OCI-LY1 (cell line): ENCODE measurements at regions not wholly inside any gene's neighbourhood (a gene's known extent, or its start where the extent isn't known, plus 50 kb on each side); places are given as distances from the start of the nearest gene placed in this dataset.
"Not testable (repeated sequence)": the region's sequence is repeated elsewhere in the genome, so short reads cannot be mapped to it uniquely, and the experiment has no call there.

Experiments
- H2AFZ ChIP-seq: fragments of 200-600 bp; sonication (generic), shearing (Covaris generic); 2 replicates; pipeline ENCODE4 v1.6.0; 2014; ENCODE audit warnings: antibody characterized with exemption, mild to moderate bottlenecking, low read length
- H3F3A ChIP-seq: fragments of 200-600 bp; sonication (generic), shearing (Covaris generic); 2 replicates; pipeline ENCODE4 v1.6.0; 2014; ENCODE audit warnings: mild to moderate bottlenecking, antibody characterized with exemption, low read length, moderate library complexity; ENCODE audit not compliant: insufficient read depth
- H3K27ac ChIP-seq: fragments of 200-600 bp; sonication (generic); 2 replicates; pipeline ENCODE4 v1.5.1; 2014; ENCODE audit warnings: low read length, mixed run types, mild to moderate bottlenecking, low read depth; ENCODE audit not compliant: poor library complexity, severe bottlenecking
- H3K27me3 ChIP-seq: fragments of 200-600 bp; sonication (generic); 2 replicates; pipeline ENCODE4 v1.6.0; 2014; ENCODE audit warnings: antibody characterized with exemption, mild to moderate bottlenecking, low read length, moderate library complexity; ENCODE audit not compliant: insufficient read depth
- H3K36me3 ChIP-seq: fragments of 200-600 bp; sonication (generic); 2 replicates; pipeline ENCODE4 v1.6.1; 2014; ENCODE audit warnings: mild to moderate bottlenecking, antibody characterized with exemption, low read length, moderate library complexity, mixed read lengths; ENCODE audit not compliant: insufficient read depth
- H3K4me1 ChIP-seq: fragments of 200-600 bp; sonication (generic); 2 replicates; pipeline ENCODE4 v1.5.1; 2014; ENCODE audit warnings: mild to moderate bottlenecking, low read length, moderate library complexity; ENCODE audit not compliant: insufficient read depth, severe bottlenecking
- H3K4me2 ChIP-seq: fragments of 200-600 bp; sonication (generic), shearing (Covaris generic); 2 replicates; pipeline ENCODE4 v1.6.1; 2014; ENCODE audit warnings: low read length
- H3K4me3 ChIP-seq: fragments of 200-600 bp; sonication (generic); 2 replicates; pipeline ENCODE4 v1.5.1; 2014; ENCODE audit warnings: low read length, low read depth, mild to moderate bottlenecking, mixed read lengths; ENCODE audit not compliant: poor library complexity, severe bottlenecking
- H3K79me2 ChIP-seq: fragments of 200-600 bp; shearing (Covaris generic); 2 replicates; pipeline ENCODE4 v1.6.1; 2016; ENCODE audit warnings: mixed run types, low read length, mixed read lengths; ENCODE audit not compliant: insufficient read depth
- H3K9ac ChIP-seq: fragments of 200-600 bp; sonication (generic), shearing (Covaris generic); 2 replicates; pipeline ENCODE4 v1.6.1; 2014; ENCODE audit warnings: mild to moderate bottlenecking, low read length, mixed read lengths
- H3K9me2 ChIP-seq: fragments of 200-600 bp; sonication (generic), shearing (Covaris generic); 2 replicates; pipeline ENCODE4 v1.6.1; 2014; ENCODE audit warnings: low read depth, mild to moderate bottlenecking, low read length, mixed read lengths
- H3K9me3 ChIP-seq: fragments of 200-600 bp; shearing (Covaris generic); 2 replicates; pipeline ENCODE4 v1.6.1; 2014; ENCODE audit warnings: low read length, mixed read lengths
- H4K20me1 ChIP-seq: fragments of 200-600 bp; sonication (generic), shearing (Covaris generic); 2 replicates; pipeline ENCODE4 v1.6.0; 2016; ENCODE audit warnings: mild to moderate bottlenecking, low read length; ENCODE audit not compliant: insufficient read depth
- EZH2 ChIP-seq: fragments of 200-600 bp; sonication (generic), shearing (Covaris generic); IDR thresholded peaks from 2 replicates; pipeline ENCODE4 v1.8.0; 2017; ENCODE audit warnings: borderline replicate concordance, mixed run types, mild to moderate bottlenecking, antibody characterized with exemption, low read length, moderate library complexity, mixed read lengths
- TF ChIP-seq, protein P1 (sequence below): fragments of 200-600 bp; sonication (generic), shearing (Covaris generic); IDR thresholded peaks from 2 replicates; pipeline ENCODE4 v1.5.1; 2017; ENCODE audit warnings: mild to moderate bottlenecking, antibody characterized with exemption, low read length, moderate library complexity, mixed read lengths

DNA sequence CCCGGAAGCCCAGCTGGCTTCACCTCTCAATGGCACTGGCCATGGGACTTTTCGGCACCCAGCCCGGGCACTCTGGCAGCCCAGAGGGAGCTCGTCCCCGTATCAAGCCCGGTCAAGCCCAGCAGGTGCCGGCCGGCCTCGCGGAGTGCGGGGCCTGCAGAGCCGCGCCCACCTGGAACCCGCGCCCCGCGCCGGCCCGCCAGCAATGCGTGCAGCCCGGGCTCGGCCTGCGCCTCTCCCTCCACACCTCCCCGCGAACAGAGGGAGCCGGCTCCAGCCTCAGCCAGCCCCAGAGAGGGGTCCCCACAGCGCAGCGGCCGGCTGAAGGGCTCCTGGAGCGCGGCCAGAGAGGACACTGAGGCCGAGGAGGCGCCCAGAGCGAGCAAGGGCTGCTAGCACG lies 133.6 kb upstream of the FRG1 start:
- TF ChIP-seq, protein P1, sequence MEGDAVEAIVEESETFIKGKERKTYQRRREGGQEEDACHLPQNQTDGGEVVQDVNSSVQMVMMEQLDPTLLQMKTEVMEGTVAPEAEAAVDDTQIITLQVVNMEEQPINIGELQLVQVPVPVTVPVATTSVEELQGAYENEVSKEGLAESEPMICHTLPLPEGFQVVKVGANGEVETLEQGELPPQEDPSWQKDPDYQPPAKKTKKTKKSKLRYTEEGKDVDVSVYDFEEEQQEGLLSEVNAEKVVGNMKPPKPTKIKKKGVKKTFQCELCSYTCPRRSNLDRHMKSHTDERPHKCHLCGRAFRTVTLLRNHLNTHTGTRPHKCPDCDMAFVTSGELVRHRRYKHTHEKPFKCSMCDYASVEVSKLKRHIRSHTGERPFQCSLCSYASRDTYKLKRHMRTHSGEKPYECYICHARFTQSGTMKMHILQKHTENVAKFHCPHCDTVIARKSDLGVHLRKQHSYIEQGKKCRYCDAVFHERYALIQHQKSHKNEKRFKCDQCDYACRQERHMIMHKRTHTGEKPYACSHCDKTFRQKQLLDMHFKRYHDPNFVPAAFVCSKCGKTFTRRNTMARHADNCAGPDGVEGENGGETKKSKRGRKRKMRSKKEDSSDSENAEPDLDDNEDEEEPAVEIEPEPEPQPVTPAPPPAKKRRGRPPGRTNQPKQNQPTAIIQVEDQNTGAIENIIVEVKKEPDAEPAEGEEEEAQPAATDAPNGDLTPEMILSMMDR = no peak
- no peak for TF ChIP-seq EZH2
- no peak overlapping the region for H3K4me3 ChIP-seq
- no peak overlapping the region for H3K4me2 ChIP-seq
- no peaks in the 10 kb centered on the region for H3K9me2 ChIP-seq
- H3K9me3 ChIP-seq = no peaks in the 10 kb centered on the region
- H3F3A ChIP-seq = no peaks in the 10 kb centered on the region
- no peak overlapping the region for H2AFZ ChIP-seq
- no peak overlapping the region for H3K27ac ChIP-seq
- no peaks in the 10 kb centered on the region for H4K20me1 ChIP-seq
- no peaks in the 10 kb centered on the region for H3K27me3 ChIP-seq
- H3K79me2 ChIP-seq = no peaks in the 10 kb centered on the region
- no peak overlapping the region for H3K9ac ChIP-seq
- H3K36me3 ChIP-seq = no peaks in the 10 kb centered on the region
- no peaks in the 10 kb centered on the region for H3K4me1 ChIP-seq

DNA sequence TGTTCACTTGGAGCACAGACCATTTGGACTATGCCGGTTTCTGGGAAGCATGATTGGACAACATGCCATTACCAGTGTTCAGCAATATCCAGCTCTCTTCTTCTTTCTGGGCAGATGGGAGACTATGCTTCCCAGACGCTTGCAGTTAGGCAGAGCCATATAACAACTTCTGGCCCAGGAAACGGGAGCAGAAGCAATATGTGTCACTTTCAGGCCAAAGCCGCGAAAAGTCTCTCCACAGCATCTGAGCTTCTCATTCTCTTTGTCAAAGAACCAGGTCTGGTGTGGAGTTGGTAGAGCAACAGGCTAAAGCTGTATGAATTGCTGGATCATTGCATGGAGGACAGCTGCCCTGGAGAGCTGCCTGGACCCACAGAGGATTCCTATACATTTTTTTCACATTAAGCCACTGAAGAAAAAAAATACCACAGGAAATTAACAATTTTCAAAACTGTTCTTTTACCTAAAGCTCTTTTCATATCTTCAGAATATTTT lies 131.4 kb upstream of the FRG1 start:
- H2AFZ ChIP-seq = no peak overlapping the region
- no peaks in the 10 kb centered on the region for H3F3A ChIP-seq
- H4K20me1 ChIP-seq = no peaks in the 10 kb centered on the region
- H3K27me3 ChIP-seq = no peaks in the 10 kb centered on the region
- no peaks in the 10 kb centered on the region for H3K9me3 ChIP-seq
- H3K4me3 ChIP-seq = no peak overlapping the region
- H3K27ac ChIP-seq = no peak overlapping the region
- H3K9me2 ChIP-seq = no peaks in the 10 kb centered on the region
- no peak overlapping the region for H3K9ac ChIP-seq
- TF ChIP-seq, protein P1 = no peak
- no peak for TF ChIP-seq EZH2
- no peak overlapping the region for H3K4me2 ChIP-seq
- H3K79me2 ChIP-seq = no peaks in the 10 kb centered on the region
- no peaks in the 10 kb centered on the region for H3K4me1 ChIP-seq
- no peaks in the 10 kb centered on the region for H3K36me3 ChIP-seq

DNA sequence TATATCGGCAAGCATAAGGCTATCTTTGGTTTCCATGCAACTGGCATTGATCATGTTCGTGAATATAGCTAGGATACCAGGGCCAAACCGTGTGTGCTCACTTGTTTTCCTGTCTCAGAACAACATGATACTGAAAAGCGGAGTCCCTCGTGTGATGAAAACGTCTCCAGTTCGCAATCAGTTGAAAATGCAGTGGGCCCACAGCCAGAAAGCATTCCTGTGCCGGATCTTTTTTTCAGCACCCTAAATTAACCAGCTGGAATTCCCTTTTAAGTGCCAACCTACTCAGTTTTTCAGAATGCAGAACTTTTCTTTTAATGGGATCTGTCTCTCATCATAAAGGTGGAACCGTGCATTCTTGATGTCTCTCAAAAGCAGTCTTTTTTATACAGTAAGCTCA lies 130.8 kb upstream of the FRG1 start:
- TF ChIP-seq, protein P1 = no peak
- TF ChIP-seq EZH2 = no peak
- H3K27me3 ChIP-seq = no peaks in the 10 kb centered on the region
- H3F3A ChIP-seq = no peaks in the 10 kb centered on the region
- H3K9me2 ChIP-seq = no peaks in the 10 kb centered on the region
- no peaks in the 10 kb centered on the region for H3K36me3 ChIP-seq
- H3K9me3 ChIP-seq = no peaks in the 10 kb centered on the region
- no peaks in the 10 kb centered on the region for H4K20me1 ChIP-seq
- H3K27ac ChIP-seq = no peak overlapping the region
- H3K4me1 ChIP-seq = no peaks in the 10 kb centered on the region
- H2AFZ ChIP-seq = no peak overlapping the region
- H3K4me2 ChIP-seq = no peak overlapping the region
- H3K9ac ChIP-seq = no peak overlapping the region
- H3K4me3 ChIP-seq = no peak overlapping the region
- H3K79me2 ChIP-seq = no peaks in the 10 kb centered on the region

DNA sequence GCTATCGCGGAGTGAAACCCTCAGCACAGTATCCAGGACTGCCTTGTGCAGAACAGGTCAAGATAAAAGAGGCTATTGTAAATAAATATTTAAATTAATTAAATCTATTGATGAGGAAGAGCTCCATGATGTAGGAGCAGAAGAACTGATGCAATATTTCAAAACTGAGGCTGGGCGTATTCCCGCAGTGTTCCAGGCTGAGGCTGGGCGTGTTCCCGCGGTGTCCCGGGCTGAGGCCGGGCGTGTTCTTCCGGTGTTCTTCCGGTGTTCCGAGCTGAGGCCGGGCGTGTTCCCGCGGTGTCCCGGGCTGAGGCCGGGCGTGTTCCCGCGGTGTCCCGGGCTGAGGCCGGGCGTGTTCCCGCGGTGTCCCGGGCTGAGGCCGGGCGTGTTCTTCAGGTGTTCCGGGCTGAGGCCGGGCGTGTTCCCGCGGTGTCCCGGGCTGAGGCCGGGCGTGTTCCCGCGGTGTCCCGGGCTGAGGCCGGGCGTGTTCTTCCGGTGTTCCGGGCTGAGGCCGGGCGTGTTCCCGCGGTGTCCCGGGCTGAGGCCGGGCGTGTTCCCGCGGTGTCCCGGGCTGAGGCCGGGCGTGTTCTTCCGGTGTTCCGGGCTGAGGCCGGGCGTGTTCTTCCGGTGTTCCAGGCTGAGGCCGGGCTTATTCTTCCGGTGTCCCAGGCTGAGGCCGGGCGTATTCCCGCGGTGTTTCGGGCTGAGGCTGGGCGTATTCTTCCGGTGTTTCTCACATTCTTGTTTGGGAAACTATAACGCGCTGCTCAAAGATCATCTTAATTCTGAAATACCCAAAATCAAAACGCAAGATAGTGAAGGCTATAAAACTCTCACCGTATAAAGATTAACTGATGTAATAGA lies 130.1 kb upstream of the FRG1 start:
- not testable (repeated sequence) for H3K4me3 ChIP-seq

More for the DNA sequence above, 130.1 kb upstream of the FRG1 start:
- H3K9me3 ChIP-seq, H3K27ac ChIP-seq, H3K36me3 ChIP-seq, H4K20me1 ChIP-seq, H3K79me2 ChIP-seq, H3K4me2 ChIP-seq, H3K9me2 ChIP-seq, H2AFZ ChIP-seq, H3K9ac ChIP-seq, H3K4me1 ChIP-seq, H3F3A ChIP-seq, H3K27me3 ChIP-seq: not testable (repeated sequence)
